T-helper 2 cell treated with Interferon-gamma antibody and Interleukin-4, amounts not matched to agents 100 ng/mL and 5 ng/mL, for 36 hours (primary cell): ENCODE measurements at regions not wholly inside any gene's neighbourhood (a gene's known extent, or its start where the extent isn't known, plus 50 kb on each side); places are given as distances from the start of the nearest gene placed in this dataset.

ENCODE experiments used
- intact Hi-C: fragments of 100-400 bp; cut with micrococcal nuclease; formaldehyde crosslinking; loops from one replicate; pipeline ENCODE4 v1.15.1; 2023

DNA sequence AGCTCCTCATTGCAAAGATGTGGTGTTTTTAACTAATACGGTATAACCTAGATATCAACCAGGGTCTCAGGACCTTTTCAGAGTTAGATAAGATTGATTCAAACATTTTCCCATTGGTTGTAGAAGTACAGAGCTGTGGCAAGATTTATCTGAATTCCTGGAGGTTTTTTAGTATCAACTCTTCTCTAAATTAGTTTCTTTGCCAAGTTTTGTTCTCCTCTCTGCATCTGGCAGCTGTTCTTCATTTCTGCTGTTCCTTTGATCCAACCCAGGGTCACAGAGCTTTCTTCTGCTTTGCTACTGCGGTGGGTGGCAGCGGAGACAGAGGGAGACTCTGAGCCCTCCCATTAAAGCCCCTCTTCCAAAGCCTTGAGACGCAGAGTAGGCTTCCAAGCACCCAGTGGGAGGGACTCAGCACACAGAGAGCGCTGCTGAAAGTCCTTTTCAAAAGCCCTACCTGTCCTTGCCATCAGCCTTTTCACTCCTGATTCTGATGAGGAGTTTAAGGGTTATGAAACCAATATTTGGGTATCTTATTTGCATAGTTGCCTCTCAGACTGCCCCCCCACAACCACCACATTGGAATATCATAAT is 146.3 kb upstream of the EEPD1 start:
- intact Hi-C loops, result no loop called here

DNA sequence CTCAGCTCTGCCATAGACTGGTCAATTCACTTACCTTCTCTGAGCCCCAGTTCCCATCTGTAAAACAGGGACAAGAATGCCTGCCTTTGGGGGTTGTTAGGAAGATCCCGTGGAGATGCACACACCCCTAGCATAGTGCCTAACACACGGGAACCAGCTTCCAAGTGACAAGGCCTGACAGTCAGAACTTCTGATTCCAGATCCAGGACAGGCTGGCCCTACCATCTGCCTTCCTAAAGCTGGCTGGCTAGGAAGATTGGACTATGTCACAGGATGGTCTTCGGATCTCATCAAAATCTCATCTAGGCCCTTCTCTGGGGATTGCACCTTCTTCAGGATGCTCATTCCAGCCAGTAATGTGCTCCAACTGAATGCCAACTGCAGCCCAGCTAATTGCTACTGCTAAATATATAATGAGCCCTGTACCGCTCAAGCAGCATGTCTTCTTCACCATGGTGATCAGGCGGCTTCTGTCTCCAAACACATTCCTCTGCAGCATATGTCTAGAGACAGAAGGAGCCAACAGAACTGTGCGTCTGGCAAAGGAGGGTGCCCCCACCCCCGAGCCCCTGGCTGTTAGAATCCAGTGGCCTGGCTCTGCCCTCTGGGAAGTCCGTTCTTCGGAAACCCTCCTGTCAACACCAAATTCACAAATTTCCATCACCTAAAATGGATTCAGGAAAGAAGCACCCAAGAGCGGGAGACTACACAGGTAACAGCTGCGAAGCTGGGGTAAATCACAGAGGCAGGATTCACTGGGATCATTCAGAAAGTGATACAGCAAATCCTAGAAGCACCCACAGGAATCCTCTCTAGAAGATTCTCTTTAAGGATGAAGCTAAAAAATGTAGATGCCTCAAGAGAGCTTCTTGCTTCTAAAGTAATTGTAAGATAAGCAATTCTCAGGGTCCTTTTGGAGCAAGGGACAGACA is 142.1 kb upstream of the EEPD1 start:
- intact Hi-C loops, result no loop called here

DNA sequence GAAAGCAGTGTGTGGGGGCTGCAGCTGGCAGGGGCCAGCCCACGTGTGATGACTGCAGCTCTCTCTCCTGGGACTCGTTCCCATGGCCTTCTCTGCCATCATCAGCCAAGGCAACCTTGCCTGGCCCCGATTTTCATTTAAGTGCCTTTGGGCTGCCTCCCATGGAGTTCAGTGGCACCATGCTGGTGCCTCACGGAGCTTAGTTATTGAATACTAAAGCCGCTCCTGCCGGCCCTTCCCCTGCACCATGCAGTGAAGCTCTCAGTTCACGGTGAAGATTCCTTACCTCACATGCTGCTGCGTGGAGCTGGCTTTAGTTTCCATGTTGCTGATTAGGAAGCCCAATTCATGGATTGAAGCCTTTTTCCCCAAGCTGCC is 141.5 kb upstream of the EEPD1 start:
- intact Hi-C loops, result no loop called here

DNA sequence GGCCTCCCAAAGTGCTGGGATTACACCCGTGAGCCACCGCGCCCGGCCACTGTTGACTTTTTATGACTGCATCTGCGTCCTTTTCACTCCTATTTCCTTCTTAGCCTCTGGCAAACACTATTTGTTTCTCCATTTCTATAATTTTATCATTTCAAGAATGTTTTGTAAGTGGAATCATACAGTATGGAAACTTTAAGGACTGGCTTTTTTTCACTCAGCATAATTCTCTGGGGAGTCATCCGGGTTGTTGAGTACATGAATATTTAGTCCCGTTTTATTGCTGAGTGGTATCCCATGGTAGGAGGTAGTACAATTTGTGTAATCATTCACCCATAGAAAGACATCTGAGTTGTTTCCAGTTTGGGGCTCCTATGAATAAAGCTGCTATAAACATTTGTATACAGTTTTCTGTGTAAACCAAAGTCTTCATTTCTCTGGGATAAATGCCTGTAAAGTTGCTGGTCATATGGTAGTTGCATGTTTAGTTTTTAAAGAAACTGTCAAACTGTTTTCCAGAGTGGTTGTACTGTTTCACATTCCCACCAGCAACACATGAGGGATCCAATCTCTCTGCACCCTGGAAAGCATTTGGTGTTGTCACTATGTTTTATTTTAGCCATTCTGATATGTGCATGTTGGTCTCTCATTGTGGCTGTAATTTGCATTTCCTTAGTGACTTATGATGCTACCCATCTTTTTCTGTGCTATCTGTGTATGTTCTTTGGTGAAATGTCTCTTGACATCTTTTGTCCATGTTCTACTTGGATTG is 139.6 kb upstream of the EEPD1 start:
- intact Hi-C loops, result no loop called here

DNA sequence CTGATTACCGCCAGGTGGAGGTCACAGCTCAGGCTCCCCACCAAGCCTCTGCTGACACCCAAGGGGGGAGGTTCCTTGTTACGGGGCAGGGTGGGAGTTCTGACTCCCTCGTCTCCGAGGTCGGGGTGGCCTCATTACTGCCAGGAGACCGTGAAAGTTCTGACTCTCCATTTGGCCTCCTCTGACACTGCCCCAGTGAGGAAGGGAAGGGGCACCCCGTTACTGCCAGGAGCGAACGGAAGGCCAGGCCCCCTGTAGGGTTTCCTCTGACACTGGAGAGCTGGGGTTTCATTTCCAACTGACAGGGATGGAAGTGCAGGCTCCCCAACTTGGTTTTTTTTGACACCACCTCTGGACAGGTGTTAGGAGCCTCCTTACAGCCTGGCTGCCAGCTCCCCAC is 138.1 kb upstream of the EEPD1 start:
- intact Hi-C loops, result no loop called here

DNA sequence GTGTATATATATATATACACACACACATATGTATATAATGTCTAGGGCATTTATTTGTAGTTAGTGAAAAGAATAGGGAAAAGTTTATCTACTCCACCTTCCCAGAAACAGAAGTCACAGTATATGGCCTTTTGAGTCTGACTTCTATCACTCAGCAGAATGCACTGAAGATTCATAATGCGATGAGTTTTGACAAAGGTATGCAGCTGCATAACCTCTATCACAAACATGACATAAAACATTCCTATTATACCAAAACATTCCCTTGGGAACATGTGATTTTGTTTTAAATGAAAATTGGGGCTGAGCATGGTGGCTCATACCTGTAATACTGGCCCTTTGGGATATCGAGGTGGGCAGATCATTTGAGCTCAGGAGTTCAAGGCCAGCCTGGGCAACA is 137.3 kb upstream of the EEPD1 start:
- intact Hi-C loops, result no loop called here

DNA sequence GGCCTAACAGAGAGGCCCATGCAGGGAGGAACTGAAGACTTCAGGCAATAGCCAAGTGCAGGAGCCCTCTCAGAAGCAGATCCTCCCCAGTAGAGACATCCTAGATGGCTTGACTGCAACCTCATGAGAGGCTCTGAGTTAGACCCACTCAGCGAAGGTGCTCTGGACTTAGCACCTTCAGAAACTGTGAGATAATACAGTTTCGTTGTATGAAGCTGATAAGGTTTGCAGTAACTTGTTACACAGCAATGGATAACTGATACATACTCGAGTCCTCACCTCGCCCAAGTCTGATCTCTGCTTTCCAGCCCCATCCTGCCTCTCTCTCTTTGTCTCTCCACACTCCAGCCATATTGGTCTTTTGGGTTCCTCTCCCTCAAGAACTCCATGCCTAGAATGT is 136.4 kb upstream of the EEPD1 start:
- intact Hi-C loops, result no loop called here

DNA sequence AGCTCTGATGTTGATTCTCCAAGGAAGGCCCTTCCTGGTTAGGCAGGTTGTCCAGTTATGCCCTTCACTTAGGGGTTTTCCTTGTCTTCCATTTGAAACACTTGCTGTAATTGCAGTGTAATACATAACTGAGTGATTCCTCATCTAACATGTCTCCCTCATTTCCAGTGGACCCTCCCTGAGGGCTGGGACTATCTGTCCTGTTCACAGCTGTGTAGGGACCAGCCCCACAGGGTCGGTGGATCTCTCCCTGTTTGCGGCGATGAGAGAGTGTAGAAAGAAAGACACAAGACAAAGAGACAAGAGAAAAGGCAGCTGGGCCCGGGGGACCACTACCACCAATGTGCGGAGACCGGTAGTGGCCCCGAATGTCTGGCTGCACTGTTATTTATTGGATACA is 135.9 kb upstream of the EEPD1 start:
- intact Hi-C loops, result no loop called here

DNA sequence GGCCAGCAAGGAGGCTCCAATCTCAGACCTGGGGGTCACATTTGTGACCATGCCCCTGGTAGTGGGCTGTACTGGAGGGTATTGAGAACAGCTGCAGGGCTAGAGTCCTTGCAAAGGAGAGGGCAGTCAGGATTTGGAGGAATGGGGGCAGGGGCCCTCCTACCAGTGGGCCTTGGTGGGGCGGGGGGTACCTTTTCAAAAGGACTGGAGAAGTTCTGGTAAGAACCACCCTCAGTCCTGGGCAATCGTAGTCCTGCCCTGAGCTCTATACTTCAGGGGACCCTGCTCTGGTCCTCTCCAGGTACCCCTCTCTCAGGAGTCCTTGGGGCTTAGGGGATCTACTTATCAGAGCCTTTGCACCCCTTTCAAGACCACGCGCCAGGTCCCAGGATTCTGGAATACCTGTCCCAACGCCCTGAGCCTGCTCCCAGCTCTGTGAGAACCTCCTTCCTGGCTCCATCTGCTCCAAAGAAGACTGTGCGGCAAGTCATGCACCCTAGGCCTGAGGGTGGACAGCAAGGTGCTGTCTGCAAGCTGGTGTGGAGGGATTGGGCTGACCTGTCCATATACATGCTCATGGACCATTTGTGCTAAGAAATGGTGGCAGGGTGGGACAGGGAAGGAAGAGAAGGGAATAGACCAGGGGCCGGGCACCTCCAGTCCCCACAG is 134.1 kb upstream of the EEPD1 start:
- intact Hi-C loops, result no loop called here

DNA sequence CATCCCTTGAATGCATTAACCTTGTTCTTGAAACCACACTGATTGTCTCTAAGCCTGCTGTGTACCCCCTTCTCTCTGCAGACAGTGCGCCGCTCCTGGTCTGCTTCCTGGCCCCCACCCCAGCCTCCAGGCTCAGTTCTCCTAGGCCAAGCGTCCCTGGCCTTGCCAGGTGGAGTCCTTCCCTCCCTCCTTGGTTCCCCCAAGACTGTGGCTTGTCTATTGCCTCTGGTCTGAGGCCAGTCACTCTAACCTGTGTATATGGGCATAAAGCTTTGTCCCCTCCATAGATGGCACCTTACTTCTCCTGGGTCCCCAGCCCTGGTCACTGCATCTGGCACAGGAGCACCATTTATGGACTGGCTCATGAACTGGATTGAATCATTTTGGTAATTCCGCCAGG is 133.5 kb upstream of the EEPD1 start:
- intact Hi-C loops, result no loop called here

DNA sequence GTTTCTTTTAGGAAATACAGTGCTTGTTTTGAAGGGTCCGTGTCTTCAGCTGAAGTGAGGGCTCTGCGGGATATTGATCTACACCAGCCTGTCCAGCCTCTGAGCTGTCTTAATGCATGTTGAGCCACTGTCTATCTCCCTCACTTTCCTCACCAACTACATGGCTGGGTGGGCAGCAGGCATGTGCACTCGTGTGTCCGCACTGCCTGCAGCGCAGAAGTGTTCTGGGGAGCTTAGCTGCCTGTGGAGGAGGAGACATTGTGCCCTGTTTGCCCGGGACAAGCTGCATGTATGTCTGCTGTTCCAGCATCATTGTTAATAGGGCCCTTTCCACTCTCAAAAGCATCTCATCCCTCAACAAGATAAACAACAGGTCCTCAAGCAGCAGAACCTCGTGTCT is 133.1 kb upstream of the EEPD1 start:
- intact Hi-C loops, result no loop called here

DNA sequence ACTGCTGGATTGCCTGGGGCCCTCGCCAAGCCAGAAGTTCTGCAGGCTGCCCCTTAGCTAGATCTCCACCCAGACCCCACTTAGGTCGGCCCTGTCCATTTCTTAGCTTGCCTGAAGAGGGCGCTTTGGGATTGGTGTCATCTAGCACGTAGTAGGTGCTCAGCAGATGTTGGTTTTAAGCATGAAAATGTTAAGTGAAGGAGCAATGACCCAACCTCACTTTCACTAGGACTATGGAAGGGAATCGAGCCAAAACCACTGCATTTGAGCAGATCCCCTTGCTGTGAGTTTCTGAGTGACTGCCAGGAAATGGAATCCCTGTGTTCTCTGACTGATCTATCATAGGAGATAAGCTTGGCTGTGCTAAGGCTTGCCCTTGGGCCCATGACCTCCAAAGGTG is 131.7 kb upstream of the EEPD1 start:
- intact Hi-C loops, result no loop called here

DNA sequence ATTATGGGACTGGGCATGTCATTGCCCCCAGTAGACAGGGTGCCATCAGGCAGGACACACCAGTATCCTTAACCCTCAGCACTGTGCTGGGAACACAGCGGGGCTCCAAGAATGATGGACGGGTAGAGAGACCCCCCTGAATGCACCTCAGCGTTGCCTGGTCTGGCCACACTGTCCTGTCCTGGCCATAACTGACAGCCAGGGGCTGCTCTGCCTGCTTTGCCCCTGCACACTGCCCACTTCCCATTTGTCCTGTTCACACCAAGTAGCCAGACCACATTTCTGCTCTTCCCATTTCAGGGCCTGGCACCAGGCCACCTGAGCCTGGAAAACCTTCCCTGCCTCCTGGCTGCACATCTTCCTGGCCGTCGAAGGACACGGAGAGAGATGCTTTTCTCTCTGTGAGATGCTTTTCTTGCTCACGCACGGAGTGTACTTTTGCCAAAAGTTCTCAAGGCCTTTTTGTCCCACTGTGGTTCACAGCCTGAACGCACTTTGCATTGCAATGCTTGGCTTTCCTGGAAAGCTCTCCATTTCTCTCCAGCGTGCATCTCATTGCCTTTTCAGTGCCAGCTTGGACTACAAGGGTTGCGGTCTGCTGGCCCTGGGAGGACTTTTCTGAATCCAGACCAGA is 131.0 kb upstream of the EEPD1 start:
- intact Hi-C loops, result no loop called here

DNA sequence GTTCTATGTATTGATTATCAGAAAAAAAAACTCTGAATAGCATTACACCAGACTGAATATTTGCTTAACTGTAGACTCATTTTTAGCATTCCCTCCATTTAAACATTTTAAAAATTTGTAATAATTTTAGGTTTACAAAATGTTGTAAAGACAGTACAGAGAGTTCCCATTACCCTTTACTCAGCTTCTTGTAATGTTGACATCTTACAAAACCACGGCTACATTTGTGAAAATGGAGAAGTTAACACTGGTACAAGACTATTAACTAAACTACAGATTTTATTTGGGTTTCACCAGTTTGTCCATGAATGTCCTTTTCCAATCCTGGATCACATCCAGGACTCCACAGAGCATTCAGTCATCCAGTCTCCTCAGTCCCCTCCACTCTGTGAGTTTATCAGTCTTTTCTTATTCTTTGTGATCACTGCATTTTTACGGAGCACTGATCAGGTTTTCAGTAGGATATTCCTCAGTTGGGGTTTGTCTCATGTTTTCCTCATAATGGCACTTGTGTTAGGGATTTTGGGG is 130.0 kb upstream of the EEPD1 start:
- intact Hi-C loops, result no loop called here

DNA sequence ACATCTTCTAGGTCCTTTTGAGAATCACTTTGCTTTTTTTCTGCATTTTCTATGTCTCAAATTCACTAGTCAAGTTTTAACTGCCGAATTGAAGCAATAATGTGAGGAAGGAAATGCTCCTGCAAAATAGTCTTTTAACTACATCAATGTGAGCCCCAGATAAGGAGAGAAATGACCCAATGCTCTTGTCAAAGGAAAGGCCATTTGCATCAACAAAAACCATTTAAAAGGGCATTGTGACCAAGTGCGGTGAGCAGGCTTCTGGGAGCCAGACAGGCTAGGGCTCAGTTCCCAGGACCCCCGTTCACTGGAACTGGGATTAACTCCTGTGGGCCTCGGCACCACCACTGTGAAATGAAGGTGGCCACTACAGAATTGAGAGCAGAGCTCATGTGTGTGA is 127.9 kb upstream of the EEPD1 start:
- intact Hi-C loops, result no loop called here

DNA sequence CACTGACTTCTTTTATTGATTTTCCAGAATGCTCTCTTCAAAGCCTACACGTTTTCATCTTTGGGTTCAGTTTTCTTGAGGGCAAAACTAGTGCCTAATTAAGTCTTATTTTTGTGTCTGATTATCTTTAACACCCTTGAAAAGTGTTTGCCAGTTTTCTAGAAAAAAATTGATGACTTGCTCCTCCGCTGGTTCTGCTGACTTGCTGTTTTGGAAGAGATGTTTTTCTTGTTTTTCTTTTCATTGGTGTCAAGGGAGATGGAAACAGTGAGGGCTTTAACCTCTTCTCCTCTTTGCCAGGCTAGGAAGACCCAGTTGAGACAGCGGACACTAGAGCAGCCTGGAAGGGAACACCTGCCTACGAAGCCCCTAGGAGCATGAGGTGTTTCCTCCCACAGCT is 123.7 kb upstream of the EEPD1 start:
- intact Hi-C loops, result no loop called here

DNA sequence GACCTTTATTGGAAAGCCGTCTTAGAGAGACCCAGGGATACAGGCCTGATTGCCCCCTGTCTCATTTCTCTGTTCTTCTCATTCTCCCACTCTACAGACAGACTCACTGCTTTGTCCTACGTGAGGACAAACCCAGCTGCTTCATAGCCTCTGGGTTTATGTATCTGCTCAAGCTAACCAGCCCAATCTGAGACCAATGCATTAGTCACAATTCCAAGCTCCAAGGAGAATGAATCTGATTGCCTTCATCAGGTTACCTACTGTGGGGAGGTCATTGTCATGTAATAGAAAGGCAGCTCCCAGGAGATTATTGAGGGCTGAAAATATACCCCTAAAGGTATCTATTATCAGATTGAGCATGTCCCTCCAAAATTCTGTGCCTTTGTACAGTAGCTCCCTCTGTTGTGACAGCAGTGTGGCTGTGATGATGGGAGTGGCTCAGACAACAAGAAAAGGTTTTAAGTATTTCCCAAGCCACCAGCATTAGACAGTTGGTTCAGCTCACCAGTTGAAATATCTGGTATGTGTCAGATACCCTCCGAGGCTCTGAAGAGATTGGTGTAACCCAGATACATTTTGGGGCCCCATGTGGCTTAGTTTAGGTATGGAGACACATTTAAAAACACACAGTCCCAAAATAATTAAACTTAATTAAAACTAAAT is 123.1 kb upstream of the EEPD1 start:
- intact Hi-C loops, result no loop called here

DNA sequence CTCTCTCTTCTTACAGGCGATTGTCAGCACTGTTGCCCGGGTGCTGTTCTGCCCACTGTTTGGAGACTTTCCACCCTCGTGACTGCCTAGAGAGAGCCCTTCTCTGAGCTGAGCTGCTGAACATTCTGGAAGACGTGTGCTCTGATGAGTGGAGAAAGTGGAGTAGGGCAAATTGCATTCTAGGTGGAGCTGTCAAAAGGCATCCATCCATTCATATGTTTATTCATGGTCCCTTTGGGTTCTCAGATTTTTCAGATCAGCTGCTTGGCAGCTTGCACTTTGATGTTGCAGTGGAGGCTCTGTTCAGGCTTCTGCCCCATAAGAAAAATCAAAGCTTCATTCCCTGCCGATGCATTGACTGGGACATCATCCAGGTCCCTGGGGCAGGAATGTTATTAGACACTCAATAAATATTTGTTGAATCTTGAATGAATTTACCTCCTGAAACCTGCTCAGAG is 120.7 kb upstream of the EEPD1 start:
- intact Hi-C loops, result no loop called here

DNA sequence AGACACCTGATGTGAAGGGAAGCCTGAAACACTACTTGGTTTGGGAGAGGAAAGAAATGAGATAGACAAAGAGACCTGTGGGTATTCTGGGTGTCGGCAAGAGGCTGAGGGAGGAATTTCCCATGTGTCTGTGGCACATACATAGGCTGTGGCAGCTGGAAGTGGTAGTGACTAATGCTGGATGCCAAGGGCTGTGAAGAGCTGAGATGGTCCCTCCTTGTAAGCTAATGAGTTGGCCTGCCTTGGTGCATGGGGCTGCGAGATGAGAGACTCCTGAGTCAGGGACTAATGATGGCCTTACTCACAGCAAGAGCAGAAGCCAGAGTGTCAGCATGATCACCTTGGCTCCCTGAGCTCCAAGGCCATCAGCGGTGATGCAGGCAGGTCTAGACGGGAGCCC is 119.0 kb upstream of the EEPD1 start:
- intact Hi-C loops, result no loop called here

DNA sequence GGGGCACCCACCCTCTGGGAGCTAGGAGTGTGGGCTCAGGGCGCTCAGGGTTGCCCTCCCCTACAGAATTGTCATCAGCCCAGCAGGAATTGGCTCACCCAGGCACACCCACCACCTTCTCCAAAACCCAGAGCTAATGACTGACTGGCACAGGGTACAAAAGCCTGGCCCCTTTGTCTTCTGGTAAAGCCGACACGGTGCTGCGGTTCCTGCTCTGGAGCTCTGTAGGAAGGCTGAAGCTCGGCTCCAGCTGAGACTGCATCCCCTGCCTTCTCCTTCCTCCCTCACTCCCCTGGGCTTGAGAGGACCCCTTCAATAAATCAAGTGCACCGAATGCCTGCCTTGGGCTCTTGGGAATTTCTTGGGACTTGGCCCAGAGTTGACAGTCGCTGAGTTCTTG is 117.9 kb upstream of the EEPD1 start:
- intact Hi-C loops, result no loop called here
